Sigmoid colon (tissue), 6 donors: ENCODE measurements at regions not wholly inside any gene's neighbourhood (a gene's known extent, or its start where the extent isn't known, plus 50 kb on each side); places are given as distances from the start of the nearest gene placed in this dataset.
"Not testable (repeated sequence)": the region's sequence is repeated elsewhere in the genome, so short reads cannot be mapped to it uniquely, and the experiment has no call there.

Source experiments
- DNase-seq: peaks from one replicate; pipeline ENCODE4 v3.0.0-alpha.2; 2019
- H3K27ac ChIP-seq, 4 donors: fragments of 200-600 bp; sonication (generic); one replicate each; pipeline ENCODE4 v1.5.1; 2016 to 2019; ENCODE audit warnings: mild to moderate bottlenecking in 1 of 4
- H3K27me3 ChIP-seq, 3 donors: fragments of 200-600 bp; sonication (generic); one replicate each; pipeline ENCODE4 v1.5.1; 2019; ENCODE audit warnings: mild to moderate bottlenecking in 1 of 3
- H3K36me3 ChIP-seq, 4 donors: fragments of 200-600 bp; sonication (generic); one replicate each; pipeline ENCODE4 v1.5.1; 2016 to 2019
- H3K4me1 ChIP-seq, 4 donors: fragments of 200-600 bp; sonication (generic); one replicate each; pipeline ENCODE4 v1.5.1; 2017 to 2019
- H3K4me3 ChIP-seq, 4 donors: fragments of 200-600 bp; sonication (generic); one replicate each; pipeline ENCODE4 v1.5.1; 2017 to 2019; ENCODE audit warnings: mild to moderate bottlenecking in 2 of 4, moderate library complexity in 1 of 4
- H3K9me3 ChIP-seq, 4 donors: fragments of 200-600 bp in 3 of 4; sonication (generic) in 3 of 4; one replicate each; pipeline versions ENCODE4 v1.5.1 to v1.6.1; 2013 to 2019
- EP300 ChIP-seq, 4 donors: sonication (generic); formaldehyde crosslinking; IDR thresholded peaks; one replicate each; pipeline ENCODE4 v1.6.1; 2017; ENCODE audit warnings: antibody characterized with exemption in 4 of 4
- POLR2A ChIP-seq, 2 donors: fragments of 450-650 bp; IDR thresholded peaks; one replicate each; pipeline ENCODE4 v1.6.1; 2016; ENCODE audit warnings: antibody characterized with exemption in 2 of 2, mild to moderate bottlenecking in 2 of 2, moderate library complexity in 2 of 2
- POLR2AphosphoS5 ChIP-seq, 4 donors: sonication (generic); formaldehyde crosslinking; IDR thresholded peaks; one replicate each; pipeline ENCODE4 v1.6.1; 2017; ENCODE audit warnings: antibody characterized with exemption in 4 of 4
- WGBS, 2 donors: extraction: QIAGEN DNeasy Blood & Tissue Kit; methylation state at CpG; one replicate each; pipeline ENCODE4 v1.1.7; 2013; 5-methylcytosine and 5-hydroxymethylcytosine counted together
- intact Hi-C: fragments of 100-400 bp; cut with DNase I; formaldehyde crosslinking; loops from one replicate; pipeline ENCODE4 v1.15.1; 2023
- TF ChIP-seq, protein P1 (sequence below), 4 experiments: fragments of 450-650 bp in 3 of 4; fragments of 200-600 bp in 1 of 4; IDR thresholded peaks; one replicate each; pipeline ENCODE4 v1.5.1; 2016 to 2019; ENCODE audit warnings: antibody characterized with exemption in 4 of 4, mild to moderate bottlenecking in 3 of 4, moderate library complexity in 2 of 4
- donor health status: healthy with polysubstance abuse.
- donor health status: healthy.

DNA sequence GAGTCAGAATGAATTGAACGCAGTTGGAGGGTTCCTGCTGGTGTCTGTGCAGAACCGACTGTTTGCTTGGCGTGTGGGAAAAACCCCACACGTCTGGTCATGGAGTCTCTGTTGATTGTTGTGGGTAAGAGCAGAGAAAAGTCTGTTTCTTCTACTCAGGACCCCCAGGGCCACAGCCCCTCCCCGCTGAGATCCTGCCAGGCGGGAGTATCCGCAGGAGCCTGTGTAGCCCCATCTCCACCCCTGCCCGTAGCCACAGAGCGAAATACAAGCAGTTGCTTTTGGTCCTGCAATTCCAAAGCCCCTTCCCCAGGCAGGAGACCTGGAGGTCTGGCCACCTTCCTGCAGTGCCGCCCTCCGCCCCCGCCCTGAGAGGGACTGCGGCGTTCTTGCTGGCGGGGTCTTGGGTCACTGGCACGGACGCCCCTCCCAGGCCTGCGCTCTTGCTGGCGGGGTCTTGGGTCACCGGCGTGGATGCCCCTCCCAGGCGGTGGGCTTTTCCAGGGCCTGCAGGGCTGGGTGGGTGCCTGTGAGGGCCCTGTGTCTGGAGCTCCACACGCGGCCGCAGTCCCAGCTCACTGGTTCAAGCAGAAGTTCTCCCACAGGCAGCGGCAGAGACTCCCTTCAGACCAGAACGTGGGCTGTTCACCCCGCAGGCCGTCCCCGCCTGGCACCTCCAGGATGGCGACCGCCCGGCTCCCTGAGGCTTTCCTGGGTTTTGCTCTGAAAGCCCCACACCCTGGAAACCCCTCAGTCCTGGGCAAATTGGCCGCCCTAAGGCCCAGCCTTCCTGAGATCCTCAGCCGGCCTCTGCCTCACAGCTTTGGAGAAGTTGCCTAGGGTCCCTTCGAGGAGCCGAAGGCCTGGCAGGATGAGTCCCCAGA, 76.0 kb upstream of the CTDP1 start:
- H3K4me3 ChIP-seq, result no peak overlapping the region
- peak; percentile 57 for DNase-seq
- WGBS, 2 donors, result 94% methylated on average over 37 of the region's 37 CpGs
- no peaks in the 10 kb centered on the region for H3K4me1 ChIP-seq
- H3K9me3 ChIP-seq, result no peaks in the 10 kb centered on the region
- no peaks in the 10 kb centered on the region for H3K36me3 ChIP-seq
- TF ChIP-seq EP300 (IDR thresholded peaks at IDR 0.05) (no peak), POLR2A (IDR thresholded peaks at IDR 0.05) (no peak), POLR2AphosphoS5 (IDR thresholded peaks at IDR 0.05) (no peak)
- TF ChIP-seq, protein P1, sequence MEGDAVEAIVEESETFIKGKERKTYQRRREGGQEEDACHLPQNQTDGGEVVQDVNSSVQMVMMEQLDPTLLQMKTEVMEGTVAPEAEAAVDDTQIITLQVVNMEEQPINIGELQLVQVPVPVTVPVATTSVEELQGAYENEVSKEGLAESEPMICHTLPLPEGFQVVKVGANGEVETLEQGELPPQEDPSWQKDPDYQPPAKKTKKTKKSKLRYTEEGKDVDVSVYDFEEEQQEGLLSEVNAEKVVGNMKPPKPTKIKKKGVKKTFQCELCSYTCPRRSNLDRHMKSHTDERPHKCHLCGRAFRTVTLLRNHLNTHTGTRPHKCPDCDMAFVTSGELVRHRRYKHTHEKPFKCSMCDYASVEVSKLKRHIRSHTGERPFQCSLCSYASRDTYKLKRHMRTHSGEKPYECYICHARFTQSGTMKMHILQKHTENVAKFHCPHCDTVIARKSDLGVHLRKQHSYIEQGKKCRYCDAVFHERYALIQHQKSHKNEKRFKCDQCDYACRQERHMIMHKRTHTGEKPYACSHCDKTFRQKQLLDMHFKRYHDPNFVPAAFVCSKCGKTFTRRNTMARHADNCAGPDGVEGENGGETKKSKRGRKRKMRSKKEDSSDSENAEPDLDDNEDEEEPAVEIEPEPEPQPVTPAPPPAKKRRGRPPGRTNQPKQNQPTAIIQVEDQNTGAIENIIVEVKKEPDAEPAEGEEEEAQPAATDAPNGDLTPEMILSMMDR (IDR thresholded peaks at IDR 0.05), result no peak
- intact Hi-C loops, result no loop called here
- H3K27ac ChIP-seq, result no peak overlapping the region
- H3K27me3 ChIP-seq, result no peaks in the 10 kb centered on the region

- Histone ChIP-seq H3K4me1 (no peaks in the 10 kb centered on the region), H3K4me3 (no peak overlapping the region), H3K36me3 (no peaks in the 10 kb centered on the region), H3K9me3 (no peaks in the 10 kb centered on the region), H3K27ac (no peak overlapping the region), H3K27me3 (no peaks in the 10 kb centered on the region)
- TF ChIP-seq POLR2AphosphoS5 (IDR thresholded peaks at IDR 0.05), result no peak
- intact Hi-C loops, result no loop called here
- 86 to 93% methylated on average over 20 of the region's 20 CpGs for WGBS, 2 donors
- peak; percentile 46 for DNase-seq
Observed at GRCh38 chr18:79604205-79604912, 75.2 kb upstream of the CTDP1 start.

DNA sequence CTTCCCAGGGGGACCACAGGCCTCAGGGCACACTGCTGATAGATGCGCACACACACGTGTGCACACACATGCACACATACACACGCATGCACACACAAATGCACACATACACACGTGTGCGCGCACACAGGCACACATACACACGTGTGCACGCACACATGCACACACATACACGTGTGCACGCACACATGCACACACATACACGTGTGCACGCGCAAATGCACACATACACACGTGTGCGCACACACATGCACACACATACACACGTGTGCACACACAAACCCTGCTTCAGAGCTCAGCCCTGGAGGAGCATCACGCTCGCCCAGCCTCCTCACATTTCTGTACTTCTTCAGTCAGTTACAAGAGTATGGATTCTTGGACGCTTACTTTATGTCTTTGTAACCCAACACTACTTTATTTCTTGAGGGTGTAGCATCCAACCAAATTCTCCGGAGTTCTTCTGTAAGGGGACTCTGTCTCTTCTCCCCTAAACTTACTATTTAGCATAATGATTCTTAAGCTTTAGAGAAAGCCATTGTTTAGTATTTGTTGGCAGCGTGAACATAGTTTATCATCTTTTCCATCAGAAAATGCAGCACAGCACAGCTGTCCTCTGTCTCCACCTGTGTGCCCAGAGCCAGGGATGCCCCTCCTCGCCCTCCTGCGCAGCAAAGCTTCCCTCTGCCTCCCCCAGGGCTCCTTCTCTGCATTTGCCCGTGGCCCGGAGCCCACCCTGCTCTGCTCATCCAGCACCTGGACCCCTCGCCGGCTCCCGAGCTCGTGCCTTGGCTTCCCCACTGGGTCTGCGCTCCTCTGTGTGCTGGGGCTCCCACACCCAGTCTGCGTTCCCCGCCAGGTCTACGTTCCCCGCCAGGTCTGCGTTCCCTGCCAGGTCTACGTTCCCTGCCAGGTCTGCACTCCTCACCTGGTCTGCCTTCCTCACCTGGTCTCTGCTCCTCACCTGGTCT, 74.4 kb upstream of the CTDP1 start:
- TF ChIP-seq, protein P1 (IDR thresholded peaks at IDR 0.05), result no peak
- H3K4me1 ChIP-seq, result no peaks in the 10 kb centered on the region
- peak; percentile 33 for DNase-seq
- H3K9me3 ChIP-seq, result no peaks in the 10 kb centered on the region
- H3K4me3 ChIP-seq, result no peak overlapping the region
- no peaks in the 10 kb centered on the region for H3K36me3 ChIP-seq
- no peaks in the 10 kb centered on the region for H3K27me3 ChIP-seq
- H3K27ac ChIP-seq, result no peak overlapping the region
- WGBS, 2 donors, result 89 to 91% methylated on average over 36 of the region's 36 CpGs
- intact Hi-C loops, result no loop called here

DNA sequence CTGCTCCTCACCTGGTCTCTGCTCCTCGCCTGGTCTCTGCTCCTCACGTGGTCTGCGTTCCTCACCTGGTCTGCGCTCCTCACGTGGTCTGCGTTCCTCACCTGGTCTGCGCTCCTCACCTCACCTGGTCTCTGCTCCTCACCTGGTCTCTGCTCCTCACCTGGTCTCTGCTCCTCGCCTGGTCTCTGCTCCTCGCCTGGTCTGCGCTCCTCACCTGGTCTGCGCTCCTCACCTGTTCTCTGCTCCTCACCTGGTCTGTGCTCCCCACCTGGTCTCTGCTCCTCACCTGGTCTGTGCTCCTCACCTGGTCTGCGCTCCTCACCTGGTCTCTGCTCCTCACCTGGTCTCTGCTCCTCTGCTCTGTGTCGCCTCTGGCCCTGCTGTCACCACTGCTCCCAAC, 73.5 kb upstream of the CTDP1 start:
- H3K9me3 ChIP-seq, intact Hi-C loops, H3K36me3 ChIP-seq, H3K4me3 ChIP-seq, H3K27ac ChIP-seq, H3K4me1 ChIP-seq, H3K27me3 ChIP-seq: not testable (repeated sequence)
- WGBS, 2 donors, result 93% methylated on average over 13 of the region's 13 CpGs
- DNase-seq, result peak; percentile 56

DNA sequence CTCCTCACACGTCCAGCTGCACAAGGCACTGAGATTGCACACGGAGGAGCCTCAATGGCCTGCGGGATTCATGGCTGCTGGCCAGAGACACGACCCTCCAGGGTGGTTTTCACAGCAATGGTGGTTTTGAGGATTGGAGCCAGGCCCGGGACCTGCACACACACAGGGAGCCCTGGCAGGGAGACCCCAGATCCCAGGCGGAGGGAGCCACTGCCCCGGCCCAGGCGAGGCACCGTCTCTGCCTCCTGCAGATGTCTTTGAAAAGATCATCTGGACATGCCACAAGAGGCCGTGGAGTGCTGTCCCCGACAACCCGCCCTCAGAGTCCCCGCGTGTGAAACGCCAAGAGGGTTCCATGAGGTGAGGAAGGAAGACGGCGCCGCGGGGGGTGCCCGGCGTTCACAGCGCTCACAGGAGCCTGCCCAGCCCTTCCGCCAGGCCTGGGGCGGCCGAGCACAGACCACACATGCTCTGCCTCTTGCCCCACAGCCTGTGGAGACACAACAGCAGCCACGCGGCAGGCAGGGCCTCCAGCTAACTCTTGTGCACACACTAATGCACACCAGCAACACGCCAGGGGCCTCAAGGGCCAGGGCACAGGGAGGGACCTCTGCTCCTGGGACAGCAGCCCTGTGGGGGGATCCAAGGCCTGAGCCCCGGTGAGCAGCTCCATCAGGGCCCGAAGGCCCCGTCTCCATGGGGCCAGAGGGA, 72.8 kb upstream of the CTDP1 start:
- H3K4me3 ChIP-seq, result no peak overlapping the region
- no peak for TF ChIP-seq POLR2AphosphoS5 (IDR thresholded peaks at IDR 0.05)
- no peak for TF ChIP-seq POLR2A (IDR thresholded peaks at IDR 0.05)
- no peak for TF ChIP-seq EP300 (IDR thresholded peaks at IDR 0.05)
- TF ChIP-seq, protein P1 (IDR thresholded peaks at IDR 0.05), result no peak
- no peak overlapping the region for H3K27ac ChIP-seq
- no peaks in the 10 kb centered on the region for H3K27me3 ChIP-seq
- intact Hi-C loops, result no loop called here
- H3K4me1 ChIP-seq, result no peaks in the 10 kb centered on the region
- peak; percentile 51 for DNase-seq
- no peaks in the 10 kb centered on the region for H3K36me3 ChIP-seq
- no peaks in the 10 kb centered on the region for H3K9me3 ChIP-seq
- 85 to 89% methylated on average over 31 of the region's 31 CpGs for WGBS, 2 donors
